Central memory CD8-positive, alpha-beta T cell (primary cell): ENCODE measurements at regions not wholly inside any gene's neighbourhood (a gene's known extent, or its start where the extent isn't known, plus 50 kb on each side); places are given as distances from the start of the nearest gene placed in this dataset.

Experiments
- ATAC-seq: fragments of 150-1000 bp; cut with Tn5 transposase; replicated peaks from 2 replicates; pipeline ENCODE4 v1.10.0; 2022; ENCODE audit warnings: mild to moderate bottlenecking, moderate FRiP score, moderate number of reproducible peaks; ENCODE audit not compliant: poor library complexity, severe bottlenecking; ENCODE audit errors: extremely low read depth
- DNase-seq, 2 donors: peaks; one replicate each; pipeline ENCODE4 v3.0.0; 2021; ENCODE audit warnings: low spot score in 2 of 2
- H3K27ac Mint-ChIP-seq: one replicate; pipeline ENCODE4 v1.8.0; 2022; ENCODE audit warnings: low read depth, mild to moderate bottlenecking, moderate library complexity, mixed read lengths
- H3K27me3 Mint-ChIP-seq: one replicate; pipeline ENCODE4 v1.8.0; 2022; ENCODE audit warnings: mixed read lengths
- H3K36me3 Mint-ChIP-seq: one replicate; pipeline ENCODE4 v1.8.0; 2022; ENCODE audit warnings: mild to moderate bottlenecking, moderate library complexity, mixed read lengths; ENCODE audit not compliant: insufficient read depth
- H3K4me1 Mint-ChIP-seq: one replicate; pipeline ENCODE4 v1.8.0; 2022; ENCODE audit warnings: mixed read lengths
- H3K4me3 Mint-ChIP-seq: one replicate; pipeline ENCODE4 v1.8.0; 2022; ENCODE audit warnings: mild to moderate bottlenecking, moderate library complexity, mixed read lengths
- H3K9me3 Mint-ChIP-seq: one replicate; pipeline ENCODE4 v1.8.0; 2022; ENCODE audit warnings: mixed read lengths

GRCh38 chr2:193965263-193965662 is 1691.8 kb upstream of the SLC39A10 start:
- no peak overlapping the region for H3K4me3 Mint-ChIP-seq
- no peaks in the 10 kb centered on the region for H3K4me1 Mint-ChIP-seq
- H3K36me3 Mint-ChIP-seq = peaks cover 2% of the 10 kb centered on the region
- H3K27me3 Mint-ChIP-seq = no peaks in the 10 kb centered on the region
- ATAC-seq (no peak), DNase-seq (no peak)
- no peak overlapping the region for H3K27ac Mint-ChIP-seq
- no peaks in the 10 kb centered on the region for H3K9me3 Mint-ChIP-seq

- DNase-seq = no peak
- peaks cover 2% of the 10 kb centered on the region for H3K36me3 Mint-ChIP-seq
- H3K27ac Mint-ChIP-seq = no peak overlapping the region
- peaks cover 3% of the 10 kb centered on the region for H3K9me3 Mint-ChIP-seq
- no peak overlapping the region for H3K4me3 Mint-ChIP-seq
- H3K27me3 Mint-ChIP-seq = no peaks in the 10 kb centered on the region
- H3K4me1 Mint-ChIP-seq = no peaks in the 10 kb centered on the region
- ATAC-seq = no peak
These were observed 1693.4 kb upstream of the SLC39A10 start for GRCh38 chr2:193963472-193964119.

- Mint-ChIP-seq H3K9me3 (peaks cover 6% of the 10 kb centered on the region), H3K36me3 (no peaks in the 10 kb centered on the region), H3K4me1 (no peaks in the 10 kb centered on the region), H3K4me3 (no peak overlapping the region), H3K27me3 (no peaks in the 10 kb centered on the region), H3K27ac (no peak overlapping the region)
- DNase-seq (no peak), ATAC-seq (no peak)
These were observed 1710.2 kb upstream of the SLC39A10 start for GRCh38 chr2:193946806-193947205.

GRCh38 chr2:193943406-193943960 is 1713.5 kb upstream of the SLC39A10 start:
- no peak overlapping the region for H3K27ac Mint-ChIP-seq
- H3K36me3 Mint-ChIP-seq = no peaks in the 10 kb centered on the region
- no peaks in the 10 kb centered on the region for H3K27me3 Mint-ChIP-seq
- H3K4me3 Mint-ChIP-seq = no peak overlapping the region
- peaks cover 12% of the 10 kb centered on the region for H3K9me3 Mint-ChIP-seq
- no peak for DNase-seq
- no peaks in the 10 kb centered on the region for H3K4me1 Mint-ChIP-seq
- no peak for ATAC-seq

GRCh38 chr2:193935114-193935513 is 1721.9 kb upstream of the SLC39A10 start:
- ATAC-seq = no peak
- Mint-ChIP-seq H3K4me3 (no peak overlapping the region), H3K27me3 (no peaks in the 10 kb centered on the region), H3K9me3 (peaks cover 2% of the 10 kb centered on the region), H3K4me1 (no peaks in the 10 kb centered on the region), H3K36me3 (no peaks in the 10 kb centered on the region), H3K27ac (no peak overlapping the region)
- no peak for DNase-seq

GRCh38 chr2:193929131-193929530 is 1727.9 kb upstream of the SLC39A10 start:
- Mint-ChIP-seq H3K27me3 (no peaks in the 10 kb centered on the region), H3K4me3 (no peak overlapping the region), H3K4me1 (no peaks in the 10 kb centered on the region), H3K27ac (no peak overlapping the region), H3K9me3 (peaks cover 18% of the 10 kb centered on the region), H3K36me3 (no peaks in the 10 kb centered on the region)
- ATAC-seq (no peak), DNase-seq (no peak)

- no peaks in the 10 kb centered on the region for H3K4me1 Mint-ChIP-seq
- no peaks in the 10 kb centered on the region for H3K27me3 Mint-ChIP-seq
- no peak for DNase-seq
- no peak overlapping the region for H3K4me3 Mint-ChIP-seq
- no peak for ATAC-seq
- no peaks in the 10 kb centered on the region for H3K36me3 Mint-ChIP-seq
- H3K9me3 Mint-ChIP-seq = no peaks in the 10 kb centered on the region
- H3K27ac Mint-ChIP-seq = no peak overlapping the region
These were observed 1712.8 kb upstream of the TMEFF2 start for GRCh38 chr2:193907561-193907960.

GRCh38 chr2:193900292-193900691 is 1705.6 kb upstream of the TMEFF2 start:
- H3K9me3 Mint-ChIP-seq = no peaks in the 10 kb centered on the region
- H3K27ac Mint-ChIP-seq = no peak overlapping the region
- no peaks in the 10 kb centered on the region for H3K36me3 Mint-ChIP-seq
- DNase-seq (no peak), ATAC-seq (no peak)
- H3K27me3 Mint-ChIP-seq = no peaks in the 10 kb centered on the region
- H3K4me1 Mint-ChIP-seq = no peaks in the 10 kb centered on the region
- H3K4me3 Mint-ChIP-seq = no peak overlapping the region

GRCh38 chr2:193895226-193895625 is 1700.5 kb upstream of the TMEFF2 start:
- DNase-seq (no peak), ATAC-seq (peak; percentile 28)
- Mint-ChIP-seq H3K36me3 (no peaks in the 10 kb centered on the region), H3K27ac (no peak overlapping the region), H3K27me3 (no peaks in the 10 kb centered on the region), H3K9me3 (peaks cover 13% of the 10 kb centered on the region), H3K4me1 (no peaks in the 10 kb centered on the region), H3K4me3 (no peak overlapping the region)

- ATAC-seq (no peak), DNase-seq (no peak)
- Mint-ChIP-seq H3K4me1 (no peaks in the 10 kb centered on the region), H3K27me3 (no peaks in the 10 kb centered on the region), H3K9me3 (peaks cover 20% of the 10 kb centered on the region), H3K27ac (no peak overlapping the region), H3K36me3 (no peaks in the 10 kb centered on the region), H3K4me3 (no peak overlapping the region)
These were observed 1699.3 kb upstream of the TMEFF2 start for GRCh38 chr2:193894081-193894480.

GRCh38 chr2:193891023-193891422 is 1696.3 kb upstream of the TMEFF2 start:
- H3K9me3 Mint-ChIP-seq = peaks cover 28% of the 10 kb centered on the region
- no peak overlapping the region for H3K27ac Mint-ChIP-seq
- DNase-seq (no peak), ATAC-seq (no peak)
- H3K4me1 Mint-ChIP-seq = no peaks in the 10 kb centered on the region
- no peaks in the 10 kb centered on the region for H3K36me3 Mint-ChIP-seq
- H3K27me3 Mint-ChIP-seq = no peaks in the 10 kb centered on the region
- H3K4me3 Mint-ChIP-seq = no peak overlapping the region

- no peaks in the 10 kb centered on the region for H3K27me3 Mint-ChIP-seq
- ATAC-seq (no peak), DNase-seq (no peak)
- peaks cover 29% of the 10 kb centered on the region for H3K9me3 Mint-ChIP-seq
- no peaks in the 10 kb centered on the region for H3K36me3 Mint-ChIP-seq
- H3K27ac Mint-ChIP-seq = no peak overlapping the region
- no peak overlapping the region for H3K4me3 Mint-ChIP-seq
- no peaks in the 10 kb centered on the region for H3K4me1 Mint-ChIP-seq
These were observed 1690.7 kb upstream of the TMEFF2 start for GRCh38 chr2:193885419-193885818.

GRCh38 chr2:193883820-193884219 is 1689.1 kb upstream of the TMEFF2 start:
- ATAC-seq = no peak
- no peaks in the 10 kb centered on the region for H3K36me3 Mint-ChIP-seq
- no peak overlapping the region for H3K4me3 Mint-ChIP-seq
- no peaks in the 10 kb centered on the region for H3K4me1 Mint-ChIP-seq
- no peak for DNase-seq
- H3K27me3 Mint-ChIP-seq = no peaks in the 10 kb centered on the region
- H3K9me3 Mint-ChIP-seq = peaks cover 20% of the 10 kb centered on the region
- H3K27ac Mint-ChIP-seq = no peak overlapping the region
